Activated T-cell treated with anti-CD3 and anti-CD28 coated beads for 4 hours (primary cell): ENCODE measurements at regions not wholly inside any gene's neighbourhood (a gene's known extent, or its start where the extent isn't known, plus 50 kb on each side); places are given as distances from the start of the nearest gene placed in this dataset.
"Not testable (repeated sequence)": the region's sequence is repeated elsewhere in the genome, so short reads cannot be mapped to it uniquely, and the experiment has no call there.

ENCODE experiments used
- DNase-seq: peaks from one replicate; pipeline ENCODE4 v3.0.0-alpha.2; 2020

- DNase-seq = no peak
Measured at GRCh38 chr10:94091649-94092048, 97.9 kb downstream of the PLCE1 start.

GRCh38 chr10:94092848-94093247, 99.1 kb downstream of the PLCE1 start:
- DNase-seq = no peak

- DNase-seq = no peak
Measured at GRCh38 chr10:94093286-94093905, 99.7 kb downstream of the PLCE1 start.

- no peak for DNase-seq
Measured at GRCh38 chr10:94094540-94094939, 100.8 kb downstream of the PLCE1 start.

- no peak for DNase-seq
Measured at GRCh38 chr10:94097656-94098055, 103.9 kb downstream of the PLCE1 start.

- DNase-seq = no peak
Measured at GRCh38 chr10:94098896-94099295, 105.2 kb downstream of the PLCE1 start.

- DNase-seq = no peak
Measured at GRCh38 chr10:94101894-94102293, 108.2 kb downstream of the PLCE1 start.

- no peak for DNase-seq
Measured at GRCh38 chr10:94102436-94102835, 108.7 kb downstream of the PLCE1 start.

GRCh38 chr10:94103192-94103591, 109.5 kb downstream of the PLCE1 start:
- DNase-seq = no peak

- DNase-seq = no peak
Measured at GRCh38 chr10:94103801-94104221, 110.1 kb downstream of the PLCE1 start.

- no peak for DNase-seq
Measured at GRCh38 chr10:94104316-94105000, 110.7 kb downstream of the PLCE1 start.

GRCh38 chr10:94105226-94105625, 111.5 kb downstream of the PLCE1 start:
- DNase-seq = no peak

- DNase-seq = no peak
Measured at GRCh38 chr10:94107191-94107590, 113.5 kb downstream of the PLCE1 start.

GRCh38 chr10:94108200-94108599, 114.5 kb downstream of the PLCE1 start:
- no peak for DNase-seq

- no peak for DNase-seq
Measured at GRCh38 chr10:94111367-94111766, 117.6 kb downstream of the PLCE1 start.

- DNase-seq = no peak
Measured at GRCh38 chr10:94112321-94112720, 118.6 kb downstream of the PLCE1 start.

- no peak for DNase-seq
Measured at GRCh38 chr10:94115725-94116124, 122.0 kb downstream of the PLCE1 start.

- no peak for DNase-seq
Measured at GRCh38 chr10:94116848-94117247, 123.1 kb downstream of the PLCE1 start.

- DNase-seq = no peak
Measured at GRCh38 chr10:94122211-94122610, 128.5 kb downstream of the PLCE1 start.

- DNase-seq = no peak
Measured at GRCh38 chr10:94123258-94123995, 129.7 kb downstream of the PLCE1 start.

- not testable (repeated sequence) for DNase-seq
Measured at GRCh38 chr10:94124147-94124546, 130.4 kb downstream of the PLCE1 start.

GRCh38 chr10:94125268-94125667, 131.5 kb downstream of the PLCE1 start:
- not testable (repeated sequence) for DNase-seq

- no peak for DNase-seq
Measured at GRCh38 chr10:94125856-94126255, 132.1 kb downstream of the PLCE1 start.
